PC-3 (cell line): ENCODE measurements at regions not wholly inside any gene's neighbourhood (a gene's known extent, or its start where the extent isn't known, plus 50 kb on each side); places are given as distances from the start of the nearest gene placed in this dataset.

ENCODE experiments used
- CTCF ChIP-seq: fragments of 300-600 bp; sonication (generic); conservative IDR thresholded peaks from 2 replicates; pipeline ENCODE4 v1.5.1; 2017; ENCODE audit warnings: antibody characterized with exemption, low read depth, mild to moderate bottlenecking, low read length
- EZH2 ChIP-seq: fragments of 300-600 bp; sonication (generic); IDR thresholded peaks from one replicate; pipeline ENCODE4 v1.6.1; 2017; ENCODE audit warnings: antibody characterized with exemption, mild to moderate bottlenecking, low read length; ENCODE audit not compliant: unreplicated experiment

DNA sequence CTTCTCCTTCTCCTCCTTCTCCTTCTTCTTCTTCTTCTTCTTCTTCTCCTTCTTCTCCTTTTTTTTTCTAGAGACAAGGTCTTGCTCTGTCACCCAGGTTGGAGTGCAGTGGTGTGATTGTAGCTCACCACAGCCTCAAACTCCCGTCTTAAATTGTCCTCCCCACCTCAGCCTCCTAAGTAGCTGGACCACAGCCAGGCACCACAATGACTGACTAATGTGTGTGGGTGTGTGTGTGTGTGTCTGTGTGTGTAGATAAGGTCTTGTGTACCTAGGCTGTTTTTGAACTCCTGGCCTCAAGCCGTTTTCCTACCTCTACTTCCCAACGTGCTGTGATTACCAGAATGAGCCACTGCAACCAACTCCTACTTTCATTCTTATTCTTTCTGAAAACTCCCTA, 390.9 kb downstream of the ADAM29 start:
- TF ChIP-seq CTCF (no peak), EZH2 (no peak)
